Esophagus muscularis mucosa (tissue), 4 donors: ENCODE measurements at regions not wholly inside any gene's neighbourhood (a gene's known extent, or its start where the extent isn't known, plus 50 kb on each side); places are given as distances from the start of the nearest gene placed in this dataset.

Source experiments
- DNase-seq: peaks from one replicate; pipeline ENCODE4 v3.0.0-alpha.2; 2017; ENCODE audit errors: extremely low spot score
- H3K27ac ChIP-seq, 4 donors: fragments of 200-600 bp; sonication (generic); replicated peaks in 1 of 4; 1 replicate in 3 of 4; 2 replicates in 1 of 4; pipeline ENCODE4 v1.5.1; 2016 to 2019; ENCODE audit warnings: mild to moderate bottlenecking in 1 of 4
- H3K27me3 ChIP-seq, 4 donors: fragments of 200-600 bp; sonication (generic); one replicate each; pipeline versions ENCODE4 v1.5.1 to v1.6.0; 2016 to 2019
- H3K36me3 ChIP-seq, 4 donors: fragments of 200-600 bp; sonication (generic); one replicate each; pipeline ENCODE4 v1.5.1; 2016 to 2019
- H3K4me1 ChIP-seq, 4 donors: fragments of 200-600 bp; sonication (generic); one replicate each; pipeline ENCODE4 v1.5.1; 2016 to 2019
- H3K4me3 ChIP-seq, 4 donors: fragments of 200-600 bp; sonication (generic); 1 replicate in 2 of 4; 2 replicates in 2 of 4; pipeline ENCODE4 v1.5.1; 2016 to 2019; ENCODE audit warnings: mild to moderate bottlenecking in 4 of 4, moderate library complexity in 1 of 4
- H3K9me3 ChIP-seq, 4 donors: fragments of 200-600 bp; sonication (generic); 1 replicate in 3 of 4; 2 replicates in 1 of 4; pipeline ENCODE4 v1.5.1; 2016 to 2019
- CTCF ChIP-seq, 3 experiments: fragments of 200-600 bp in 2 of 3; fragments of 450-650 bp in 1 of 3; sonication (generic) in 2 of 3; IDR thresholded peaks; one replicate each; pipeline ENCODE4 v1.5.1; 2017 to 2019; ENCODE audit warnings: antibody characterized with exemption in 3 of 3, mild to moderate bottlenecking in 2 of 3, moderate library complexity in 1 of 3
- EP300 ChIP-seq: sonication (generic); formaldehyde crosslinking; IDR thresholded peaks from one replicate; pipeline ENCODE4 v1.6.1; 2017; ENCODE audit warnings: antibody characterized with exemption
- POLR2A ChIP-seq: fragments of 450-650 bp; IDR thresholded peaks from one replicate; pipeline ENCODE4 v1.6.1; 2017; ENCODE audit warnings: antibody characterized with exemption, moderate library complexity, mild to moderate bottlenecking, low read depth
- POLR2AphosphoS5 ChIP-seq, 2 donors: sonication (generic); formaldehyde crosslinking; IDR thresholded peaks; one replicate each; pipeline ENCODE4 v1.6.1; 2017; ENCODE audit warnings: antibody characterized with exemption in 2 of 2
- WGBS: methylation state at CpG from one replicate; pipeline ENCODE4 v1.1.5; 2018; 5-methylcytosine and 5-hydroxymethylcytosine counted together
- intact Hi-C: fragments of 100-400 bp; cut with DNase I; formaldehyde crosslinking; loops from one replicate; pipeline ENCODE4 v1.15.1; 2023

- H3K9me3 ChIP-seq: no peaks in the 10 kb centered on the region
- intact Hi-C loops: no loop called here
- 76% methylated on average over 3 of the region's 3 CpGs for WGBS
- H3K4me3 ChIP-seq: no peak overlapping the region
- H3K27me3 ChIP-seq: no peaks in the 10 kb centered on the region
- H3K4me1 ChIP-seq: no peaks in the 10 kb centered on the region
- H3K27ac ChIP-seq: no peak overlapping the region
- DNase-seq: no peak
- H3K36me3 ChIP-seq: no peaks in the 10 kb centered on the region
- TF ChIP-seq POLR2AphosphoS5 (IDR thresholded peaks at IDR 0.05) (no peak), POLR2A (no peak), EP300 (no peak), CTCF (IDR thresholded peaks at IDR 0.05) (no peak)
Measured at GRCh38 chr10:64113792-64114191, 592.6 kb downstream of the REEP3 start.

- Histone ChIP-seq H3K9me3 (no peaks in the 10 kb centered on the region), H3K4me1 (no peaks in the 10 kb centered on the region), H3K27ac (no peak overlapping the region), H3K27me3 (no peaks in the 10 kb centered on the region), H3K36me3 (no peaks in the 10 kb centered on the region), H3K4me3 (no peak overlapping the region)
- DNase-seq: no peak
- TF ChIP-seq POLR2AphosphoS5 (IDR thresholded peaks at IDR 0.05): no peak
- no peak for TF ChIP-seq EP300
- TF ChIP-seq CTCF (IDR thresholded peaks at IDR 0.05): no peak
- TF ChIP-seq POLR2A: no peak
- intact Hi-C loops: no loop called here
- 89% methylated on average over 1 of the region's 1 CpG for WGBS
Measured at GRCh38 chr10:64115471-64115870, 594.3 kb downstream of the REEP3 start.

- H3K27ac ChIP-seq: no peak overlapping the region
- no peaks in the 10 kb centered on the region for H3K9me3 ChIP-seq
- H3K4me1 ChIP-seq: no peaks in the 10 kb centered on the region
- TF ChIP-seq EP300 (no peak), CTCF (IDR thresholded peaks at IDR 0.05) (peak in 2 of 3 experiments; percentile 12 to 28)
- no peaks in the 10 kb centered on the region for H3K27me3 ChIP-seq
- intact Hi-C loops: no loop called here
- WGBS: 63% methylated on average over 4 of the region's 4 CpGs
- no peak for DNase-seq
- H3K4me3 ChIP-seq: no peak overlapping the region
- H3K36me3 ChIP-seq: no peaks in the 10 kb centered on the region
Measured at GRCh38 chr10:64115908-64116643, 594.9 kb downstream of the REEP3 start.

- WGBS: 80% methylated on average over 1 of the region's 1 CpG
Measured at GRCh38 chr10:64116707-64117106, 595.5 kb downstream of the REEP3 start.

More at GRCh38 chr10:64116707-64117106, 595.5 kb downstream of the REEP3 start:
- Histone ChIP-seq H3K27me3 (no peaks in the 10 kb centered on the region), H3K4me3 (no peak overlapping the region), H3K9me3 (no peaks in the 10 kb centered on the region), H3K4me1 (no peaks in the 10 kb centered on the region), H3K27ac (no peak overlapping the region), H3K36me3 (no peaks in the 10 kb centered on the region)
- intact Hi-C loops: no loop called here
- DNase-seq: no peak
- TF ChIP-seq CTCF (IDR thresholded peaks at IDR 0.05) (no peak), EP300 (no peak), POLR2A (no peak), POLR2AphosphoS5 (IDR thresholded peaks at IDR 0.05) (no peak)
